GM23248 (cell line): ENCODE measurements at regions not wholly inside any gene's neighbourhood (a gene's known extent, or its start where the extent isn't known, plus 50 kb on each side); places are given as distances from the start of the nearest gene placed in this dataset.
A peak's percentile ranks its signal among the peaks of the same experiment; 100 is the strongest.
"Not testable (repeated sequence)": the region's sequence is repeated elsewhere in the genome, so short reads cannot be mapped to it uniquely, and the experiment has no call there.

ENCODE experiments used
- DNase-seq: peaks from one replicate; pipeline ENCODE4 v3.0.0-alpha.2; 2015
- H2AFZ ChIP-seq: fragments of 200-600 bp; sonication (generic); 2 replicates; pipeline ENCODE4 v1.6.1; 2016; ENCODE audit warnings: antibody characterized with exemption
- H3F3A ChIP-seq: fragments of 200-600 bp; sonication (generic); 2 replicates; pipeline ENCODE4 v1.6.1; 2016; ENCODE audit warnings: mild to moderate bottlenecking, antibody characterized with exemption, mixed run types; ENCODE audit not compliant: insufficient read depth
- H3K27ac ChIP-seq: fragments of 200-600 bp; sonication (generic); 2 replicates; pipeline ENCODE4 v1.5.1; 2016; ENCODE audit warnings: mild to moderate bottlenecking
- H3K27me3 ChIP-seq: fragments of 200-600 bp; sonication (generic); replicated peaks from 2 replicates; pipeline ENCODE4 v1.6.1; 2016; ENCODE audit warnings: mild to moderate bottlenecking; ENCODE audit not compliant: insufficient read depth
- H3K36me3 ChIP-seq: fragments of 200-600 bp; sonication (generic); 2 replicates; pipeline ENCODE4 v1.6.1; 2016; ENCODE audit warnings: low read depth, mild to moderate bottlenecking
- H3K4me1 ChIP-seq: fragments of 200-600 bp; sonication (generic); 2 replicates; pipeline ENCODE4 v1.6.1; 2016; ENCODE audit warnings: mild to moderate bottlenecking; ENCODE audit not compliant: insufficient read depth
- H3K4me2 ChIP-seq: fragments of 200-600 bp; sonication (generic); one replicate; pipeline ENCODE4 v1.6.1; 2016; ENCODE audit warnings: mild to moderate bottlenecking; ENCODE audit not compliant: unreplicated experiment
- H3K4me3 ChIP-seq: fragments of 200-600 bp; sonication (generic); 2 replicates; pipeline ENCODE4 v1.5.1; 2016; ENCODE audit warnings: mild to moderate bottlenecking
- H3K79me2 ChIP-seq: fragments of 200-600 bp; sonication (generic); 2 replicates; pipeline ENCODE4 v1.6.1; 2016; ENCODE audit warnings: mild to moderate bottlenecking; ENCODE audit not compliant: insufficient read depth
- H3K9ac ChIP-seq: fragments of 200-600 bp; sonication (generic); 2 replicates; pipeline ENCODE4 v1.6.1; 2016; ENCODE audit warnings: mild to moderate bottlenecking
- H3K9me2 ChIP-seq: fragments of 200-600 bp; sonication (generic); 2 replicates; pipeline ENCODE4 v1.6.1; 2016; ENCODE audit warnings: mixed run types, mild to moderate bottlenecking, moderate library complexity; ENCODE audit not compliant: insufficient read depth
- H3K9me3 ChIP-seq: fragments of 200-600 bp; sonication (generic); one replicate; pipeline ENCODE4 v1.6.1; 2017; ENCODE audit warnings: low read depth
- H4K20me1 ChIP-seq: fragments of 200-600 bp; sonication (generic); 2 replicates; pipeline ENCODE4 v1.6.0; 2016; ENCODE audit not compliant: insufficient read depth
- EZH2 ChIP-seq: fragments of 200-600 bp; sonication (generic); IDR thresholded peaks from 2 replicates; pipeline ENCODE4 v1.6.1; 2018; ENCODE audit warnings: antibody characterized with exemption, mild to moderate bottlenecking; ENCODE audit not compliant: insufficient read depth, poor library complexity, severe bottlenecking
- EZH2phosphoT487 ChIP-seq: fragments of 200-600 bp; sonication (generic); IDR thresholded peaks from 2 replicates; pipeline ENCODE4 v1.6.1; 2018; ENCODE audit warnings: antibody characterized with exemption, moderate library complexity, mild to moderate bottlenecking, low read depth; ENCODE audit not compliant: insufficient read depth
- WGBS, 2 experiments: methylation state at CpG; one replicate each; pipeline ENCODE4 v1.1.6; 2015 to 2017; ENCODE audit warnings: low lambda C conversion rate in 2 of 2, low coverage in 1 of 2; ENCODE audit errors: missing lambda C conversion rate in 2 of 2; 5-methylcytosine and 5-hydroxymethylcytosine counted together
- in situ Hi-C: fragments of 300-500 bp; cut with MboI; formaldehyde crosslinking; loops from 2 replicates; pipeline ENCODE4 v1.15.0; 2020

DNA sequence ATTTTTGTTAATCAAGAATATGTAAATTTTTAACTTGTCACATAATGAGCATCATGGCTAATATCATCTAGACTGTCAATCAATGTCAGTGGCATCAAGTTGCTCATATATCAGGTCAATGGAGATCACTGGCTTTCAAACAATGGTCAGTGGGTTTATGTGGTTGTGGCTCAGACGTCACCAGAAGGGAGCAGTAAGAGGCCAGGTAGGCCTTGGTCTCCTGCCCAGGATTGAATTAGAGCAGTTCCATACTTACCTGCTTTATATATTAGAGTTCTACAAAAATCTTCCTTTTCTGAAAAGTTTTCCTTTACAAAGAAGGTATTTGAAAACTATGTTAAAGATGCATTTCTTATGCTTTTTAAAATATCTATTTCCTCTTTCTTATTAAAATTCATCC, 206.3 kb upstream of the B3GALT2 start:
- TF ChIP-seq EZH2phosphoT487 (no peak), EZH2 (no peak)
- H3K79me2 ChIP-seq, result no peaks in the 10 kb centered on the region
- H3K27me3 ChIP-seq, result no peaks in the 10 kb centered on the region
- no peaks in the 10 kb centered on the region for H3F3A ChIP-seq
- no peak overlapping the region for H2AFZ ChIP-seq
- no peak overlapping the region for H3K9ac ChIP-seq
- H3K27ac ChIP-seq, result no peak overlapping the region
- no peak for DNase-seq
- H3K4me3 ChIP-seq, result no peak overlapping the region
- 72 to 84% methylated on average over 1 of the region's 1 CpG for WGBS, 2 experiments
- in situ Hi-C loops, result no loop called here
- no peaks in the 10 kb centered on the region; the same call in 1 of the 2 replicates for H3K9me2 ChIP-seq
- H3K4me1 ChIP-seq, result no peaks in the 10 kb centered on the region
- H4K20me1 ChIP-seq, result no peaks in the 10 kb centered on the region
- no peak overlapping the region for H3K4me2 ChIP-seq
- no peaks in the 10 kb centered on the region for H3K9me3 ChIP-seq
- H3K36me3 ChIP-seq, result no peaks in the 10 kb centered on the region

DNA sequence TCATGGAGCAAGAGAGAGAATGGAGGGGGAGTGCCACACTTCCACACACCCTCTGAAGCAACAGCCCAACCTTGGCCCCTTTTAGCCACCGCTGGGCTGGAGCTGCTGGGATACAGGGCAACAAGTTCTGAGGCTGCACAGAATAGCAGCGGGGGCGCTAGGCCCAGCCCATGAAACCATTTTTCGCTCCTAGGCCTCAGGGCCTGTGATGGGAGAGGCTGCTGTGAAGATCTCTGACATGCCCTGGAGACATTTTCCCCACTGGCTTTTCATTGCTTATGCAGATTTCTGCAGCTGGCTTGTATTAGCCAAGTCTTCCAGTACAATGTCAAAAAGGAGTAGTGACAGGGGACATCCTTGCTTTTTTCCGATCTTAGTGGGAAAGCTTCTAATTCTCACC, 202.3 kb upstream of the B3GALT2 start:
- H3K4me2 ChIP-seq, result no peak overlapping the region
- H3F3A ChIP-seq, result no peaks in the 10 kb centered on the region
- 69 to 84% methylated on average over 5 of the region's 5 CpGs for WGBS, 2 experiments
- no peak overlapping the region for H3K9ac ChIP-seq
- no peaks in the 10 kb centered on the region; the same call in 1 of the 2 replicates for H3K9me2 ChIP-seq
- in situ Hi-C loops, result no loop called here
- no peaks in the 10 kb centered on the region for H3K4me1 ChIP-seq
- H3K9me3 ChIP-seq, result no peaks in the 10 kb centered on the region
- no peak for DNase-seq
- H4K20me1 ChIP-seq, result no peaks in the 10 kb centered on the region
- no peak overlapping the region for H3K27ac ChIP-seq
- H2AFZ ChIP-seq, result no peak overlapping the region
- H3K4me3 ChIP-seq, result no peak overlapping the region
- TF ChIP-seq EZH2phosphoT487 (no peak), EZH2 (no peak)
- H3K27me3 ChIP-seq, result no peaks in the 10 kb centered on the region
- no peaks in the 10 kb centered on the region for H3K79me2 ChIP-seq
- H3K36me3 ChIP-seq, result no peaks in the 10 kb centered on the region

DNA sequence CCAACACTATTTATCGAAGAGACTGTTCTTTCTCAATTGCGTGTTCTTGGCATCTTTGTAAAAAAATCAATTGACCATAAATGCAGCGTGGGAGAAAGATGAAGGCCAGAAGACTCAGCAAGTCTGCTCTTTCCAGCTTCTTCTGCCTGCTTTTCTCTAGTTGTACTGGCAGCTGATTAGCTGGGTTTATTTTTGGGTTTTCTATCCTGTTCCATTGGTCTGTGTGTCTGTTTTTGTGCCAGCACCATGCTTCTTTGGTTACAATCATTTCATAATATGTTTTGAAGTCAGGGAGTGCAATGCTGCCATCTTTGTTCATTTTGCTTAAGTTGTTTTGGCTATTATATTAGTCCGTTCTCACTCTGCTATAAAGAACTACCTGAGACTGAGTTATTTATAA, 201.8 kb upstream of the B3GALT2 start:
- no peaks in the 10 kb centered on the region for H3K36me3 ChIP-seq
- peak overlapping the region; percentile 51; the same call in 1 of the 2 replicates for H2AFZ ChIP-seq
- no peaks in the 10 kb centered on the region for H4K20me1 ChIP-seq
- H3K4me3 ChIP-seq, result no peak overlapping the region
- H3F3A ChIP-seq, result no peaks in the 10 kb centered on the region
- H3K79me2 ChIP-seq, result no peaks in the 10 kb centered on the region
- TF ChIP-seq EZH2, result no peak
- no peak for TF ChIP-seq EZH2phosphoT487
- DNase-seq, result no peak
- H3K27me3 ChIP-seq, result no peaks in the 10 kb centered on the region
- H3K27ac ChIP-seq, result no peak overlapping the region
- no peak overlapping the region for H3K9ac ChIP-seq
- no peak overlapping the region for H3K4me2 ChIP-seq
- H3K9me2 ChIP-seq, result no peaks in the 10 kb centered on the region
- H3K9me3 ChIP-seq, result no peaks in the 10 kb centered on the region
- WGBS, 2 experiments, result 10 to 11% methylated on average over 4 of the region's 4 CpGs
- no peaks in the 10 kb centered on the region for H3K4me1 ChIP-seq
- in situ Hi-C loops, result no loop called here

DNA sequence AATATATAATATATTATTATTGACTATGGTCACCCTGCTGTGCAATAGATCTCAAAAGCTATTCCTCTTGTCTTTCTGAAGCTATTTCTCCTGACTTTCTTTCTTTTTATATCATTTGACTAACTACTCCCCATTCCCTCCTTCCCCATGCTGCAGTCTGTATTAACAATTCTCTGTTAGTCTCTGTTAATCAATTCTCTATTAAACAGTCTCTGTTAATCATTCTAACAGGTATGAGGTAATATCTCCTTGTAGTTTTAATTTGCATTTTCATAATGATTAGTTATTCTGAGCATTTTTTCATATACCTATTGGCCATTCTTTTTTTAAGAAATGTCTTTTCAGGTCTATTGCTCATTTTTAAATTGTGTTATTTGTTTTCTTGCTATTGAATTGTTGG, 201.0 kb upstream of the B3GALT2 start:
- no peak for DNase-seq
- no peaks in the 10 kb centered on the region for H3K27me3 ChIP-seq
- TF ChIP-seq EZH2phosphoT487 (no peak), EZH2 (no peak)
- no peaks in the 10 kb centered on the region for H3K36me3 ChIP-seq
- no peak overlapping the region for H3K27ac ChIP-seq
- no peaks in the 10 kb centered on the region for H3K9me3 ChIP-seq
- H3F3A ChIP-seq, result no peaks in the 10 kb centered on the region
- no peaks in the 10 kb centered on the region for H3K9me2 ChIP-seq
- no peaks in the 10 kb centered on the region for H3K4me1 ChIP-seq
- H3K79me2 ChIP-seq, result no peaks in the 10 kb centered on the region
- in situ Hi-C loops, result no loop called here
- no peaks in the 10 kb centered on the region for H4K20me1 ChIP-seq
- H3K9ac ChIP-seq, result no peak overlapping the region
- no peak overlapping the region for H3K4me3 ChIP-seq
- no peak overlapping the region for H3K4me2 ChIP-seq
- no peak overlapping the region for H2AFZ ChIP-seq

DNA sequence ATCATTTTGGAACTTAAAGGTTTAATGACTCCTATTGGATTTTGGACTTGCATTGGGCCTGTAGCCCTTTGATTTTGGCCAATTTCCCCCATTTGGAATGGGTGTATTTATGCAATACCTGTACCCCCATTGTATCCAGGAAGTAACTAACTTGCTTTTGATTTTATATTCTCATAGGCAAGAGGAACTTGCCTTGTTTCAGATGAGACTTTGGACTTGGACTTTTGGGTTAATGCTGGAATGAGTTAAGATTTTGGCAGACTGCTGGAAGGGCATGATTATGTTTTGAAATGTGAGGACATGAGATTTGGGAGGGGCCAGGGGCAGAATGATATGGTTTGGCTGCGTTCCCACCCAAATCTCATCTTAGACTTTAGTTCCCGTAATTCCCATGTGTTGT, 192.0 kb upstream of the B3GALT2 start:
- 42 to 46% methylated on average over 2 of the region's 2 CpGs for WGBS, 2 experiments
- H3K9ac ChIP-seq, H3K36me3 ChIP-seq, in situ Hi-C loops, H3K27me3 ChIP-seq, H3F3A ChIP-seq, H3K79me2 ChIP-seq, H3K9me2 ChIP-seq, H3K4me1 ChIP-seq, DNase-seq, H3K4me3 ChIP-seq, H4K20me1 ChIP-seq, H2AFZ ChIP-seq, H3K27ac ChIP-seq, H3K4me2 ChIP-seq, H3K9me3 ChIP-seq: not testable (repeated sequence)
